Endothelial cell of umbilical vein (primary cell): ENCODE measurements at regions not wholly inside any gene's neighbourhood (a gene's known extent, or its start where the extent isn't known, plus 50 kb on each side); places are given as distances from the start of the nearest gene placed in this dataset.

Experiments used
- BruUV-seq: library from RNA; stranded (reverse); fragments of 400-500 nt; replicated peaks from 2 replicates; lab custom pipeline; 2021; lab: Mats Ljungman, UMichigan
- CTCF ChIA-PET: fragments of 300-600, 350-600 bp; sonication (Branson Sonifier 250); formaldehyde crosslinking; loops from one replicate; lab custom pipeline; 2021; ENCODE audit warnings: antibody characterized with exemption, inconsistent platforms; lab: Charles Lee
- POLR2A ChIA-PET: fragments of 300-600, 350-600 bp; sonication (Branson Sonifier 250); formaldehyde crosslinking; loops from one replicate; lab custom pipeline; 2021; ENCODE audit warnings: antibody characterized with exemption, inconsistent platforms; lab: Charles Lee
- DNase-seq: peaks from one replicate; pipeline ENCODE4 v3.0.0-alpha.2; 2011; ENCODE audit warnings: low read depth, low spot score
- FAIRE-seq: peaks from 2 replicates; lab custom pipeline; 2011; peaks lifted over from hg19 to GRCh38; lab: Jason Lieb, UNC
- H2AFZ ChIP-seq: 2 replicates; pipeline ENCODE4 v1.6.0; 2012; ENCODE audit warnings: low read depth, low read length, control low read depth, inconsistent platforms
- H3K27ac ChIP-seq: 2 replicates; pipeline ENCODE4 v1.5.1; 2011; ENCODE audit warnings: low read depth, mild to moderate bottlenecking, control low read depth, low read length, moderate library complexity; ENCODE audit not compliant: insufficient read depth
- H3K27me3 ChIP-seq, 2 experiments: 2 replicates each; pipeline versions ENCODE4 v1.6.0 to v1.6.1; 2011; ENCODE audit warnings: low read length in 2 of 2, mixed read lengths in 1 of 2; ENCODE audit not compliant: control insufficient read depth in 2 of 2, insufficient read depth in 2 of 2
- H3K36me3 ChIP-seq, 2 experiments: 2 replicates in 1 of 2; 3 replicates in 1 of 2; pipeline ENCODE4 v1.5.1; 2011; ENCODE audit warnings: low read length in 2 of 2, mild to moderate bottlenecking in 1 of 2, moderate library complexity in 1 of 2; ENCODE audit not compliant: control insufficient read depth in 2 of 2, insufficient read depth in 2 of 2; ENCODE audit errors: extremely low read depth in 1 of 2
- H3K4me1 ChIP-seq: 3 replicates; pipeline ENCODE4 v1.5.1; 2011; ENCODE audit warnings: mild to moderate bottlenecking, low read length; ENCODE audit not compliant: control insufficient read depth, insufficient read depth; ENCODE audit errors: extremely low read depth
- H3K4me2 ChIP-seq: 2 replicates; pipeline ENCODE4 v1.6.1; 2011; ENCODE audit warnings: low read length, control low read depth, mixed read lengths; ENCODE audit not compliant: insufficient read depth
- H3K4me3 ChIP-seq, 3 experiments: fragments of 200-600 bp in 1 of 3; sonication (generic), shearing (Covaris generic) in 1 of 3; replicated peaks in 1 of 3; 2 replicates each; pipeline ENCODE4 v1.5.1; 2011 to 2016; ENCODE audit warnings: control low read depth in 3 of 3, low read length in 3 of 3, mild to moderate bottlenecking in 2 of 3, inconsistent platforms in 1 of 3, low read depth in 1 of 3, moderate library complexity in 1 of 3; ENCODE audit not compliant: insufficient read depth in 1 of 3
- H3K79me2 ChIP-seq: 2 replicates; pipeline ENCODE4 v1.6.0; 2012; ENCODE audit warnings: low read length, inconsistent platforms; ENCODE audit not compliant: control insufficient read depth, insufficient read depth
- H3K9ac ChIP-seq: replicated peaks from 2 replicates; pipeline ENCODE3; 2011; ENCODE audit warnings: low read length, control low read depth; ENCODE audit not compliant: insufficient read depth; ENCODE audit errors: extremely low read depth
- H3K9me1 ChIP-seq: replicated peaks from 3 replicates; pipeline ENCODE4 v1.6.0; 2011; ENCODE audit warnings: mild to moderate bottlenecking, low read length; ENCODE audit not compliant: control insufficient read depth, insufficient read depth; ENCODE audit errors: extremely low read depth
- H3K9me3 ChIP-seq: replicated peaks from 2 replicates; pipeline ENCODE4 v1.5.1; 2012; ENCODE audit warnings: low read length, inconsistent platforms; ENCODE audit not compliant: control insufficient read depth, insufficient read depth
- H4K20me1 ChIP-seq: replicated peaks from 2 replicates; pipeline ENCODE3; 2011; ENCODE audit warnings: mild to moderate bottlenecking, low read length; ENCODE audit not compliant: control insufficient read depth, insufficient read depth; ENCODE audit errors: extremely low read depth
- CTCF ChIP-seq, 2 donors: IDR thresholded peaks; 1 replicate in 1 of 2; 2 replicates in 1 of 2; pipeline ENCODE4 v1.5.1; 2011; ENCODE audit warnings: low read length in 2 of 2, mild to moderate bottlenecking in 2 of 2, moderate library complexity in 2 of 2, control low read depth in 1 of 2, inconsistent platforms in 1 of 2, low read depth in 1 of 2; ENCODE audit not compliant: insufficient read depth in 1 of 2; ENCODE audit errors: extremely low read depth in 1 of 2
- EZH2 ChIP-seq: IDR thresholded peaks from 2 replicates; pipeline ENCODE4 v1.6.1; 2012; ENCODE audit warnings: borderline replicate concordance, low read depth, mild to moderate bottlenecking, moderate library complexity, low read length, inconsistent platforms; ENCODE audit not compliant: severe bottlenecking
- FOS ChIP-seq: IDR thresholded peaks from 2 replicates; pipeline ENCODE4 v1.6.1; 2011; ENCODE audit warnings: mild to moderate bottlenecking, low read length, moderate library complexity, borderline replicate concordance; ENCODE audit not compliant: insufficient read depth
- GATA2 ChIP-seq: IDR thresholded peaks from 2 replicates; pipeline ENCODE4 v1.7.0; 2011; ENCODE audit warnings: low read depth, mild to moderate bottlenecking, moderate library complexity, mixed read lengths, low read length; ENCODE audit not compliant: insufficient read length, insufficient read depth
- JUN ChIP-seq: IDR thresholded peaks from 2 replicates; pipeline ENCODE4 v1.6.1; 2011; ENCODE audit warnings: borderline replicate concordance, low read depth; ENCODE audit not compliant: insufficient read length, insufficient read depth
- MAX ChIP-seq: IDR thresholded peaks from 2 replicates; pipeline ENCODE4 v1.6.1; 2011; ENCODE audit not compliant: insufficient read depth, insufficient read length
- MYC ChIP-seq: IDR thresholded peaks from one replicate; pipeline ENCODE4 v1.6.1; 2011; ENCODE audit warnings: mild to moderate bottlenecking, low read depth, low read length
- POLR2A ChIP-seq: IDR thresholded peaks from 2 replicates; pipeline ENCODE4 v1.6.1; 2012; ENCODE audit warnings: low read depth, mild to moderate bottlenecking, control low read depth, low read length
- POLR2AphosphoS5 ChIP-seq: IDR thresholded peaks from 2 replicates; pipeline ENCODE4 v1.6.1; 2012; ENCODE audit warnings: low read depth, mild to moderate bottlenecking, control low read depth, low read length, moderate library complexity; ENCODE audit not compliant: insufficient read depth
- dilution Hi-C: fragments of 300-500 bp; cut with MboI; formaldehyde crosslinking; loops from one replicate; pipeline ENCODE4 v1.15.0; 2019; ENCODE audit warnings: low sequenced_read_pairs; ENCODE audit not compliant: extremely low pct_ligation_motif_present
- intact Hi-C: fragments of 100-400 bp; cut with micrococcal nuclease; formaldehyde crosslinking; loops from one replicate; pipeline ENCODE4 v1.10.0; 2022

GRCh38 chr5:53179691-53180090, 70.1 kb upstream of the MOCS2 start:
- Histone ChIP-seq H3K4me2 (no peak overlapping the region), H3K27ac (no peak overlapping the region), H3K36me3 (no peaks in the 10 kb centered on the region), H3K4me1 (no peaks in the 10 kb centered on the region), H3K79me2 (no peaks in the 10 kb centered on the region), H3K27me3 (peaks cover 6% of the 10 kb centered on the region in 2 experiments), H2AFZ (no peak overlapping the region), H3K9me1 (no peaks in the 10 kb centered on the region), H3K9ac (no peak overlapping the region), H3K9me3 (no peaks in the 10 kb centered on the region), H4K20me1 (no peaks in the 10 kb centered on the region), H3K4me3 (no peak overlapping the region)
- CTCF ChIA-PET, result no interaction called here
- POLR2A ChIA-PET, result no interaction called here
- DNase-seq, result no peak
- dilution Hi-C loops (no loop called here), intact Hi-C loops (no loop called here)
- FAIRE-seq, result no peak
- BruUV-seq, result no TSS peak
- no peak for TF ChIP-seq EZH2
- no peak for TF ChIP-seq MYC
- TF ChIP-seq FOS, result no peak
- TF ChIP-seq POLR2A, result no peak
- TF ChIP-seq POLR2AphosphoS5, result no peak
- TF ChIP-seq JUN, result no peak
- no peak for TF ChIP-seq MAX
- no peak for TF ChIP-seq GATA2
- TF ChIP-seq CTCF (IDR thresholded peaks at IDR 0.05; ENCODE audit: extremely low read depth in 1 of 2, insufficient read depth in 1 of 2, low read depth in 1 of 2, low read length in 2 of 2), result no peak
